ENCODE measurements at regions not wholly inside any gene's neighbourhood (a gene's known extent, or its start where the extent isn't known, plus 50 kb on each side); places are given as distances from the start of the nearest gene placed in this dataset.
A peak's percentile ranks its signal among the peaks of the same experiment; 100 is the strongest.
"Not testable (repeated sequence)": the region's sequence is repeated elsewhere in the genome, so short reads cannot be mapped to it uniquely, and the experiment has no call there.

GRCh38 chr2:224260372-224261020 is 141.4 kb downstream of the FAM124B start:
- DNase-seq: no peak

GRCh38 chr2:224259831-224260230 is 142.1 kb downstream of the FAM124B start:
- no peak for DNase-seq

- DNase-seq: no peak
Observed at GRCh38 chr2:224258059-224258458, 143.8 kb downstream of the FAM124B start.

GRCh38 chr2:224257156-224257555 is 144.8 kb downstream of the FAM124B start:
- DNase-seq: no peak

GRCh38 chr2:224253464-224253863 is 148.4 kb downstream of the FAM124B start:
- no peak for DNase-seq

GRCh38 chr2:224252631-224253030 is 149.3 kb downstream of the FAM124B start:
- DNase-seq: no peak

GRCh38 chr2:224248944-224249371 is 152.9 kb downstream of the FAM124B start:
- no peak for DNase-seq

- DNase-seq: no peak
Observed at GRCh38 chr2:224242561-224242960, 159.3 kb downstream of the FAM124B start.

GRCh38 chr2:224241812-224242211 is 160.1 kb downstream of the FAM124B start:
- no peak for DNase-seq

- DNase-seq: no peak
Observed at GRCh38 chr2:224241001-224241400, 160.9 kb downstream of the FAM124B start.

GRCh38 chr2:224223851-224224555 is 177.9 kb downstream of the FAM124B start:
- DNase-seq: no peak

GRCh38 chr2:224222974-224223373 is 178.9 kb downstream of the FAM124B start:
- DNase-seq: no peak

- no peak for DNase-seq
Observed at GRCh38 chr2:224222291-224222690, 179.6 kb downstream of the FAM124B start.

- peak; percentile 98 for DNase-seq
Observed at GRCh38 chr2:224221455-224221913, 180.4 kb downstream of the FAM124B start.

- DNase-seq: peak; percentile 21
Observed at GRCh38 chr2:224220586-224221255, 181.2 kb downstream of the FAM124B start.

- no peak for DNase-seq
Observed at GRCh38 chr2:224219781-224220180, 180.7 kb upstream of the SERPINE2 start.

GRCh38 chr2:224217962-224218347 is 178.9 kb upstream of the SERPINE2 start:
- DNase-seq: peak; percentile 6

- no peak for DNase-seq
Observed at GRCh38 chr2:224217233-224217961, 178.3 kb upstream of the SERPINE2 start.

- DNase-seq: not testable (repeated sequence)
Observed at GRCh38 chr2:224215611-224216010, 176.5 kb upstream of the SERPINE2 start.

- no peak for DNase-seq
Observed at GRCh38 chr2:224213396-224213795, 174.3 kb upstream of the SERPINE2 start.

GRCh38 chr2:224211791-224212190 is 172.7 kb upstream of the SERPINE2 start:
- peak; percentile 34 for DNase-seq

- no peak for DNase-seq
Observed at GRCh38 chr2:224211181-224211480, 172.0 kb upstream of the SERPINE2 start.

Measured in kidney glomerular epithelial cell (primary cell).